ENCODE measurements at regions not wholly inside any gene's neighbourhood (a gene's known extent, or its start where the extent isn't known, plus 50 kb on each side); places are given as distances from the start of the nearest gene placed in this dataset.

DNA sequence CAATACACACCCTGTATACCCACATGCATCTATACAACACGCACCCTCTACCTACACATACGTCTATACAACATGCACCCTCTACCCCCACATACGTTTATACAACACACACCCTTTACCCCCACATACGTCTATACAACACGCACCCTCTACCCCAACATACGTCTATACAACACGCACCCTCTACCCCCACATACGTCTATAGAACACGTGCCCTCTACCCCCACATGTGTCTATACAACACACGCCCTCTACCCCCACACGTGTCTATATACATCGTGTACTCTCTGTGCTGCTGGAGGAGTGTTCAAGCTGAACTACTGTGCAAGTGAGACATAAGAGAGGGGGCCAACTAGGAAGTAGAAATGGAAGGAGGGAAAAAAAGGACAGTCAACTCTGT, 621.7 kb upstream of the HS6ST1 start:
- H3K27me3 ChIP-seq (ENCODE audit: control insufficient read depth in 1 of 2, insufficient read depth in 2 of 2, low read length in 2 of 2): no peaks in the 10 kb centered on the region
- H3K9ac ChIP-seq (ENCODE audit: low read length): no peak overlapping the region
- no peaks in the 10 kb centered on the region for H3K9me3 ChIP-seq (ENCODE audit: low read length)
- no peak overlapping the region for H3K27ac ChIP-seq (ENCODE audit: low read depth, low read length)
- H3K36me3 ChIP-seq (ENCODE audit: insufficient read depth, low read length): no peaks in the 10 kb centered on the region
- no peaks in the 10 kb centered on the region for H3K4me1 ChIP-seq (ENCODE audit: insufficient read depth, low read length)
- H3K4me3 ChIP-seq (ENCODE audit: low read depth in 1 of 2, low read length in 2 of 2): no peak overlapping the region

DNA sequence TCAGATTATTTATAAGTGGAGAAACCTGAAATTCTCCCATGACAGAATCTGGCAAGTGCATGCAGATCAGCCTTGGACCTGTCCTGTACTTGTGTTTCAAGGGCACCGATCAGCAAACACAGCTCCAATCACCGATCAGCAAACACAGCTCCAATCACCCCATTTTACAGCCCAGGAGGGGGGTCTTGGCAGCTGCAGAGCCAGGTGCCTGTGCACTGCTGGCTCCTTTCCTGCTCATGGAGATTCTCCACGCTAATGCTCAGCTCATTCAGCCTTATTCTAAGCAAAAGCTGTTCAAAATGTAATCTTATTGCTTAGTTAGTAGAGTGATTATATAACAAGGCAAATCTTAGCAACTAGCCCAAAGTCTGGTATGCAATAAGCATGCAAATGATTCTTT, 623.1 kb upstream of the HS6ST1 start:
- no peak overlapping the region for H3K27ac ChIP-seq (ENCODE audit: low read depth, low read length)
- H3K4me3 ChIP-seq (ENCODE audit: low read depth in 1 of 2, low read length in 2 of 2): no peak overlapping the region
- no peaks in the 10 kb centered on the region for H3K9me3 ChIP-seq (ENCODE audit: low read length)
- no peaks in the 10 kb centered on the region for H3K27me3 ChIP-seq (ENCODE audit: control insufficient read depth in 1 of 2, insufficient read depth in 2 of 2, low read length in 2 of 2)
- H3K4me1 ChIP-seq (ENCODE audit: insufficient read depth, low read length): no peaks in the 10 kb centered on the region
- H3K9ac ChIP-seq (ENCODE audit: low read length): no peak overlapping the region
- H3K36me3 ChIP-seq (ENCODE audit: insufficient read depth, low read length): no peaks in the 10 kb centered on the region

DNA sequence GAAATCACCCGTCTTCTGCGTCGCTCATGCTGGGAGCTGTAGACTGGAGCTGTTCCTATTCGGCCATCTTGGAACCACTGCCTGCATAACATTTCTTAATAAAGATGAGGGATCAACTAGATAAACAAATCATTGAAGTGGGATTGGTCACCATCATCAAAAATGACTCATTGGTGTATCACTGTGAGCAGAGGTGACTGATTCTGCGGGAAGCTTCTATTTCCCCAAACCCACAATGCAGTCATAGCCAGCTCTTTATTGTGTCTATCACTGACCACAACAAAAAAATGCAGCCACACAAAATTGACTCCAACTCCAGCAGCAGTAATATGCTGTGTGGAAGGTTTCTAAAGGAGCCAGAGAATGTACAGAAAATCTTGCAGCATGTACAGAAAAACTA, 630.7 kb upstream of the HS6ST1 start:
- Histone ChIP-seq H3K4me3 (ENCODE audit: low read depth in 1 of 2, low read length in 2 of 2) (no peak overlapping the region), H3K4me1 (ENCODE audit: insufficient read depth, low read length) (no peaks in the 10 kb centered on the region), H3K36me3 (ENCODE audit: insufficient read depth, low read length) (no peaks in the 10 kb centered on the region), H3K9me3 (ENCODE audit: low read length) (no peaks in the 10 kb centered on the region), H3K27me3 (ENCODE audit: control insufficient read depth in 1 of 2, insufficient read depth in 2 of 2, low read length in 2 of 2) (no peaks in the 10 kb centered on the region), H3K27ac (ENCODE audit: low read depth, low read length) (no peak overlapping the region), H3K9ac (ENCODE audit: low read length) (no peak overlapping the region)

DNA sequence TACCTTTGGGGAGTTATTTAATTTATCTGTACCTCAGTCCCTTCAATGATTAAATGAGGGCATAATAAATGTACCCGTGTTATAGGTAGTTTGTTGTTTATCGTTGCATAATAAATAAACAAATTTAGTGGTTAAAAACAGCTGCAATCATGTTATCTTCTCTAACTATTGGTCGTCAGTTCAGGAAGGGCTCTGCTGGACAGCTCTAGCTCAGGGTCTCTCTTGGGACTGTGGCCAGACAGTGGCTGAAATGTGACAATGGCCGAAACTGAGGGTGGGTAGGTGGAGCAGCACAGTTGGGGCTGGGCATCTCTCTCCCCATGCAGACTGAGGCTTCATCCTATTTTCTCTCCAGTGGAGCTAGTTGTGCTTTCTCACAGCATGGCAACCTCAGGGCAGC, 632.1 kb upstream of the HS6ST1 start:
- no peaks in the 10 kb centered on the region for H3K36me3 ChIP-seq (ENCODE audit: insufficient read depth, low read length)

DNA sequence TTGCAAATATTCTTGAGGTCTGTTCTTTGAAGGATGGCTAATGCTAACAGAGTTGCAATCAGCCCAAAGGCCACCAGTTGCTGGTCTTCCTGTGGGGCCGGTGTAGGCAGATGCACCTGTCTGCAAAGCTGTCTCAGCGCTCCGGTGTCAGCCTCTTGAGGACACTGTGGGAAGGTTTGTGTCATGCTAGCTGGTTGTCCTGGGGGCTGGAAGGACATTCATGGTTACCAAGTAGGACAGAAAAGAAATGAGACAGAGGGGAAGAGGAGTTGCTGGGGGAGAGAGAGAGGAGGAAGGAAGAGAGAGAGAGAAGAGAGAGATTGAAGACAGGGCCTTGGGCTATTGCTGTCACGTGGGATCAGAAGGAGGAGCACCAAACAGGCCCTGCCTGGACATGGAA, 639.6 kb upstream of the HS6ST1 start:
- Histone ChIP-seq H3K4me1 (ENCODE audit: insufficient read depth, low read length) (no peaks in the 10 kb centered on the region), H3K27me3 (ENCODE audit: control insufficient read depth in 1 of 2, insufficient read depth in 2 of 2, low read length in 2 of 2) (no peaks in the 10 kb centered on the region), H3K9ac (ENCODE audit: low read length) (no peak overlapping the region), H3K27ac (ENCODE audit: low read depth, low read length) (no peak overlapping the region), H3K4me3 (ENCODE audit: low read depth in 1 of 2, low read length in 2 of 2) (no peak overlapping the region), H3K36me3 (ENCODE audit: insufficient read depth, low read length) (no peaks in the 10 kb centered on the region), H3K9me3 (ENCODE audit: low read length) (no peaks in the 10 kb centered on the region)

More for the DNA sequence above, 632.1 kb upstream of the HS6ST1 start:
- Histone ChIP-seq H3K9ac (ENCODE audit: low read length) (no peak overlapping the region), H3K9me3 (ENCODE audit: low read length) (no peaks in the 10 kb centered on the region), H3K27me3 (ENCODE audit: control insufficient read depth in 1 of 2, insufficient read depth in 2 of 2, low read length in 2 of 2) (no peaks in the 10 kb centered on the region), H3K27ac (ENCODE audit: low read depth, low read length) (no peak overlapping the region), H3K4me1 (ENCODE audit: insufficient read depth, low read length) (no peaks in the 10 kb centered on the region), H3K4me3 (ENCODE audit: low read depth in 1 of 2, low read length in 2 of 2) (no peak overlapping the region)

DNA sequence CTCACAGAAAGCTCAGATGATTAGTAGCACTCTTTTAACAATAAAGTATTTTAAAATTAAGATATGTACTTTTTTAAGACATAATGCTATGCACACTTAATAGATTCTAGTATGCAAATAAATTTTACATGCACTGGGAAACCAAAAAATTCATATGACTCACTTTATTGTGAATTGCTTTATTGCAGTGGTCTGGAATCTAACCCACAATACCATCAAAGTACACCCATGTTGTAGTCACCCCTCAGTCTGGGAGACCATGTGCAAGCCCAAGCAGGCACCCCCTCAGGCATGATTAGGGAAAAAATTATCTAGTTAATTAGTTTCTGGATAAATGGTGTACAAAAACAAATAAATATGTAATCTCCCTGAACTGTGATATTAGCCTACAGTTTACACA, 649.0 kb upstream of the HS6ST1 start:
- Histone ChIP-seq H3K9me3 (ENCODE audit: low read length) (no peaks in the 10 kb centered on the region), H3K9ac (ENCODE audit: low read length) (no peak overlapping the region), H3K27ac (ENCODE audit: low read depth, low read length) (no peak overlapping the region), H3K27me3 (ENCODE audit: control insufficient read depth in 1 of 2, insufficient read depth in 2 of 2, low read length in 2 of 2) (no peaks in the 10 kb centered on the region), H3K4me1 (ENCODE audit: insufficient read depth, low read length) (no peaks in the 10 kb centered on the region), H3K36me3 (ENCODE audit: insufficient read depth, low read length) (no peaks in the 10 kb centered on the region), H3K4me3 (ENCODE audit: low read depth in 1 of 2, low read length in 2 of 2) (no peak overlapping the region)

DNA sequence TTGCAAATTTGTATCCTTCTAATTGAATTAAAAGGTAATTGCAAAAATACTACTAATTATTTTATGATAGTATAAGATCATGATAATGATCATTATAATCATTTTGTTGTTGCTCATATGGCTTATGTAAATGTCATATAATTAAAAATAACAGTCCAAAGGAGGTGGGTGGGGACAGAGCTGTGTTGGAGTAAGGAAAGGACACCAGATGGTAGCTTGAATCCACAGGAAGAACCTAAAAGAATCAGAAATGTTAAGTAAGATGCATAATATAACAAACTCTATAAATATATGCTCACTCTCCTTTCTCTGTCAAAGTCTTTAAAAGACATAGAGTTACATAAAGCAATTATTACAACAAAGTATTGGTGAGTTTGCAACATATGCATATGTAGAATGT, 650.7 kb upstream of the HS6ST1 start:
- Histone ChIP-seq H3K27ac (ENCODE audit: low read depth, low read length) (no peak overlapping the region), H3K27me3 (ENCODE audit: control insufficient read depth in 1 of 2, insufficient read depth in 2 of 2, low read length in 2 of 2) (no peaks in the 10 kb centered on the region), H3K4me3 (ENCODE audit: low read depth in 1 of 2, low read length in 2 of 2) (no peak overlapping the region), H3K36me3 (ENCODE audit: insufficient read depth, low read length) (no peaks in the 10 kb centered on the region), H3K9me3 (ENCODE audit: low read length) (no peaks in the 10 kb centered on the region), H3K9ac (ENCODE audit: low read length) (no peak overlapping the region), H3K4me1 (ENCODE audit: insufficient read depth, low read length) (no peaks in the 10 kb centered on the region)

DNA sequence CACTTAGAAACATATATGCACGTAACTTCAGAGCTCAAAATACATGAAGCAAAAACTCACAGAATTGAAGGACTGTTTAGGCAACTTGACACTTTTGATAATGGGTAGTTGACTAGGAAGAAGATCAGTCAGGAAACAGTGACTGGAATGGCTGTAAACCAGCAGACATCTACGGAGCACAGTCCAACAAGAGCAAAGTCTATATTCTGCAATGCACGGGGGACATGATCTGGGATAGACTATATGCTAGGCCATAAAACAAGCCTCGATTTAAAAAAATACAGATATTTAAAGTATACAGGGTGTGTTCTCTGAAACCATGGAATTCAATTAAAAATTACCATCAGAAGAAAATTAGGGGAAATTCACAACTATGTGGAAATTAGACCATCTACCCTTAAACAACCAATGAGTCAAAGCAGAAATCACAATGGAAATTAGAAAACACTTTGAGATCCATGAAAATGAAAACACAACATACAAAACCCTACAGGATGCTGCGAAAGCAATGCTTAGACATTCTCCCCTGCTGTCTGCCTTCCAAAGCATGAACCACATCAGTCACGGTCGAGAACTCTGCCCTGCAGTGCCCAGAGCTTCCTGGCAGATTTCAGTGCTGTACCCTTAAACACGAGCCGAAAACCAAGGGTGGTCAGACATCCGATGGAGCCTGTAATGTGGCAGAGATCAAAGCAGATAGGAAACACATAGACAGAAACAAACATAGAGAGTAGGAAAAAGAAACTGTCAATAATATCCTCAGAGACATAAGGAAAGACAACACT, 651.9 kb upstream of the HS6ST1 start:
- Histone ChIP-seq H3K27me3 (ENCODE audit: control insufficient read depth in 1 of 2, insufficient read depth in 2 of 2, low read length in 2 of 2) (no peaks in the 10 kb centered on the region), H3K9me3 (ENCODE audit: low read length) (no peaks in the 10 kb centered on the region), H3K9ac (ENCODE audit: low read length) (no peak overlapping the region), H3K27ac (ENCODE audit: low read depth, low read length) (no peak overlapping the region), H3K4me3 (ENCODE audit: low read depth in 1 of 2, low read length in 2 of 2) (no peak overlapping the region), H3K36me3 (ENCODE audit: insufficient read depth, low read length) (no peaks in the 10 kb centered on the region), H3K4me1 (ENCODE audit: insufficient read depth, low read length) (no peaks in the 10 kb centered on the region)

DNA sequence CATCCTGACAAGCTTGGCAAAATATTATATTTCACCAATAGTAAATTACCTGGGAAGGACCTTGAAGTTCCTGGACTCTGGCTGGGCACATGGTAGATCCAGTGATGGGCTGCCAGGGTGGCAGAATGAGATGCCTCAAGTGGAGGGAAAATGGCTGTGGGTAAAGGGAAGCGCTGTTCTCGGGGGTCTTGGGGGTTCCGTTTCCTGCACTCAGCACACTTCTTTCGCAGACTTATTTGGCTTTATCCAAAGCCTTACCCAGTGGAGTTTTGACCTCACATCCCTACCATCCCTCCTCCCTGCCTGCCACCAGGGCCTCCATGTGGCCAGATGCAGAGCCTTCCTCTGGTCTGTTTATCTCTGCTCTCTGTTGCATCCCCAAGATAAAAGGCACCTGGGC, 654.9 kb upstream of the HS6ST1 start:
- Histone ChIP-seq H3K4me3 (ENCODE audit: low read depth in 1 of 2, low read length in 2 of 2) (no peak overlapping the region), H3K27ac (ENCODE audit: low read depth, low read length) (no peak overlapping the region), H3K9ac (ENCODE audit: low read length) (no peak overlapping the region), H3K4me1 (ENCODE audit: insufficient read depth, low read length) (no peaks in the 10 kb centered on the region), H3K9me3 (ENCODE audit: low read length) (no peaks in the 10 kb centered on the region), H3K36me3 (ENCODE audit: insufficient read depth, low read length) (no peaks in the 10 kb centered on the region), H3K27me3 (ENCODE audit: control insufficient read depth in 1 of 2, insufficient read depth in 2 of 2, low read length in 2 of 2) (no peaks in the 10 kb centered on the region)

DNA sequence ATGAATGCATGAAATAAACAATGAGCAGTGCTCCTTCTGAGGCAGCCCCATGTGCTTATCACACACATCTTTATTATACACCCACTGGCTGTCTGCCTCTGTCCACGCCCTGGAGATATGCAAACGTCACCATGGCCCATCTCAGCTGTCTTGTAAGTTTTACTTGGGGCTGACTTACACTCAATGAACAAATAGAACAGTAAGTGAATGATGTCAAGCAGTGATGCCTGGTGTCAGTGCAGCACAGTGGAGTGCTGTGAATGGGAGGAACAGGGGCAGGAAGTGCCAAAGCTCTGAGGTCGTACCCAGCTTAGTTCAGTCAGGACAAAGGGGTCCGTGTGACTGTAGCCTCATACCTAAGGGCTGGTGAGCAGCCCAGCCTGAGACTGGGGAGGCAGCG, 659.5 kb upstream of the HS6ST1 start:
- Histone ChIP-seq H3K4me1 (ENCODE audit: insufficient read depth, low read length) (no peaks in the 10 kb centered on the region), H3K36me3 (ENCODE audit: insufficient read depth, low read length) (no peaks in the 10 kb centered on the region), H3K4me3 (ENCODE audit: low read depth in 1 of 2, low read length in 2 of 2) (no peak overlapping the region), H3K9ac (ENCODE audit: low read length) (no peak overlapping the region), H3K27ac (ENCODE audit: low read depth, low read length) (no peak overlapping the region), H3K27me3 (ENCODE audit: control insufficient read depth in 1 of 2, insufficient read depth in 2 of 2, low read length in 2 of 2) (no peaks in the 10 kb centered on the region), H3K9me3 (ENCODE audit: low read length) (no peaks in the 10 kb centered on the region)

DNA sequence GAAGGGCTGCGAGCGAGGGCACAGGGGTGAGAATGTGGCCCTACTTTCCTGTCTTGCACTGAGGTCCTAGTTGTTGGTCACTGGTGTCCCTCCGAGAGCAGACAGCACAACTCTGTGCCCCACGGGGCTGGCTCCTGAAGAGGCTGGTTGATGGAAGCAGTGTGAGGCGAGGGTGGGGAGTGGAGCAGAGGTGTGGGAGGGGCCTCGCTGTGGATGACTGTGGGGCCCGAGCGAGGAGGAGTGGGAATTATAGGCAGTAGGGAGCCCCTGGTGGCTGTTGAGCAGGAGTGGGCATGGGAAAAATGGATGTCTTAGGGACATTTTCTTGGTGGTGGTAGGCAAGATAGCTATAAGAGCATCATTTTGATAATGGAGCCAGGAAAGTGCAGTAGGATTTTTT, 660.5 kb upstream of the HS6ST1 start:
- H3K9me3 ChIP-seq (ENCODE audit: low read length): no peaks in the 10 kb centered on the region
- no peaks in the 10 kb centered on the region for H3K36me3 ChIP-seq (ENCODE audit: insufficient read depth, low read length)
- no peaks in the 10 kb centered on the region for H3K4me1 ChIP-seq (ENCODE audit: insufficient read depth, low read length)
- H3K4me3 ChIP-seq (ENCODE audit: low read depth in 1 of 2, low read length in 2 of 2): no peak overlapping the region
- no peaks in the 10 kb centered on the region for H3K27me3 ChIP-seq (ENCODE audit: control insufficient read depth in 1 of 2, insufficient read depth in 2 of 2, low read length in 2 of 2)
- H3K9ac ChIP-seq (ENCODE audit: low read length): no peak overlapping the region
- no peak overlapping the region for H3K27ac ChIP-seq (ENCODE audit: low read depth, low read length)

DNA sequence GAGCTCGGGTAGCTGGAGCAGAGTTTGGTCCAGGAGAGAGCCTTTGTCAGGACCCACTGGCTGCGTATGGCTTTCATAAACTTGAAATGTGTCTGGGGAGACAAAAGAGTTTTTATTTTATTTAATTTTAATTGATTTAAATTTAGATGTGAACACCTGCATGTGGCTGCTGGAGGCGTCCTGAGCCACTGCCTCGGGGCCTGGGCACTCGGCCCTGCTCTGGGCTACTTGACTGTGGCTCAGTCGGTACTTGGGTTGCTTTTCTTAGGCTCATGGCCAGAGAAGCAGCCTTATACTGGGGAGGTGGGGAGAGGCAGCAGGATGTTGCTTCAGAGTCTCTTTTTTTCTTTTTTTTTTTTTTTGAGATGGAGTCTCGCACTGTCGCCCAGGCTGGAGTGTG, 661.8 kb upstream of the HS6ST1 start:
- Histone ChIP-seq H3K4me3 (ENCODE audit: low read depth in 1 of 2, low read length in 2 of 2) (no peak overlapping the region), H3K27me3 (ENCODE audit: control insufficient read depth in 1 of 2, insufficient read depth in 2 of 2, low read length in 2 of 2) (no peaks in the 10 kb centered on the region), H3K4me1 (ENCODE audit: insufficient read depth, low read length) (no peaks in the 10 kb centered on the region), H3K9me3 (ENCODE audit: low read length) (no peaks in the 10 kb centered on the region), H3K9ac (ENCODE audit: low read length) (no peak overlapping the region), H3K36me3 (ENCODE audit: insufficient read depth, low read length) (no peaks in the 10 kb centered on the region), H3K27ac (ENCODE audit: low read depth, low read length) (no peak overlapping the region)

Data from muscle layer of colon (tissue), 2 donors.